Upper lobe of left lung (tissue), 6 donors: ENCODE measurements at regions not wholly inside any gene's neighbourhood (a gene's known extent, or its start where the extent isn't known, plus 50 kb on each side); places are given as distances from the start of the nearest gene placed in this dataset.

Experiments
- ATAC-seq, 2 donors: fragments of 200-7000 bp; cut with Tn5 transposase; one replicate each; pipeline ENCODE4 v1.9.1; 2022; ENCODE audit warnings: mild to moderate bottlenecking in 2 of 2, moderate library complexity in 2 of 2; ENCODE audit not compliant: low FRiP score in 2 of 2
- DNase-seq, 2 donors: peaks; one replicate each; pipeline ENCODE4 v3.0.0-alpha.2; 2019 to 2020
- H3K27ac ChIP-seq, 4 donors: fragments of 200-600 bp; sonication (generic); one replicate each; pipeline ENCODE4 v1.5.1; 2016 to 2019
- H3K27me3 ChIP-seq, 4 donors: fragments of 200-600 bp; sonication (generic); one replicate each; pipeline ENCODE4 v1.5.1; 2017 to 2019
- H3K36me3 ChIP-seq, 4 donors: fragments of 200-600 bp; sonication (generic); one replicate each; pipeline ENCODE4 v1.5.1; 2016 to 2019
- H3K4me1 ChIP-seq, 4 donors: fragments of 200-600 bp; sonication (generic); one replicate each; pipeline ENCODE4 v1.5.1; 2018 to 2019
- H3K4me3 ChIP-seq, 4 donors: fragments of 200-600 bp; sonication (generic); one replicate each; pipeline ENCODE4 v1.5.1; 2017 to 2019; ENCODE audit warnings: mild to moderate bottlenecking in 2 of 4, moderate library complexity in 1 of 4
- H3K9me3 ChIP-seq, 4 donors: fragments of 200-600 bp; sonication (generic); one replicate each; pipeline ENCODE4 v1.5.1; 2018 to 2019
- EP300 ChIP-seq, 4 donors: sonication (generic); formaldehyde crosslinking; IDR thresholded peaks; one replicate each; pipeline ENCODE4 v1.5.1; 2017; ENCODE audit warnings: antibody characterized with exemption in 4 of 4, control low read depth in 2 of 4
- POLR2A ChIP-seq, 4 donors: fragments of 450-650 bp; IDR thresholded peaks; one replicate each; pipeline ENCODE4 v1.5.1; 2016 to 2017; ENCODE audit warnings: antibody characterized with exemption in 4 of 4, mild to moderate bottlenecking in 2 of 4
- POLR2AphosphoS5 ChIP-seq, 2 donors: sonication (generic); formaldehyde crosslinking; IDR thresholded peaks; one replicate each; pipeline ENCODE4 v1.5.1; 2017; ENCODE audit warnings: antibody characterized with exemption in 2 of 2
- WGBS, 2 donors: methylation state at CpG; one replicate each; pipeline ENCODE4 v1.1.5; 2017 to 2018; 5-methylcytosine and 5-hydroxymethylcytosine counted together
- TF ChIP-seq, protein P1 (sequence below), 6 experiments: fragments of 450-650 bp in 4 of 6; fragments of 200-600 bp in 2 of 6; sonication (generic) in 2 of 6; IDR thresholded peaks; one replicate each; pipeline ENCODE4 v1.5.1; 2016 to 2019; ENCODE audit warnings: antibody characterized with exemption in 6 of 6
- donor health status: DM: no; HTN: no; CAD: no; lungs with moderate emphysema.
- donor health status: DM: no; HTN: yes; CAD: no; lungs with severe emphysema.

DNA sequence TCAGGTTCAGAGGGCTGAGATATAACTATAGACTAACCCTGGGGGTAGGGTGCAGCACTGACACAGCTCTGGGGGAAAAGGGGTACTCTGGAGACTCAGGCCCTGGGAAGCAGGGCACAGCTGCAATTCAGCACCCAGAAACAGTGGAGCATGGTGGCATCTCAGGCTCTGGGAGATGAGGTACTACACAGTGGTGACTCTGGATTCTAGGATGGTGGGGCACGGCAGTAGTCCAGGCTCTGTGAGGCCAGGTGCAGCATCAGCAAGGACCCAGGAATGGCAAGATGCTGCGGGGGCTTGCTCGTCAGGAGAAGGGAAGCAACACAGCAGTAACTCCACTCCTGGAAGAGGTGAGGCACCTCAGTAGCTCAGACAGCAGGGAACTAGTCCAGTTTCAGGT lies 271.5 kb upstream of the MOCS1 start:
- TF ChIP-seq POLR2AphosphoS5 (IDR thresholded peaks at IDR 0.05) (no peak), POLR2A (IDR thresholded peaks at IDR 0.05) (no peak), EP300 (IDR thresholded peaks at IDR 0.05) (no peak)
- TF ChIP-seq, protein P1, sequence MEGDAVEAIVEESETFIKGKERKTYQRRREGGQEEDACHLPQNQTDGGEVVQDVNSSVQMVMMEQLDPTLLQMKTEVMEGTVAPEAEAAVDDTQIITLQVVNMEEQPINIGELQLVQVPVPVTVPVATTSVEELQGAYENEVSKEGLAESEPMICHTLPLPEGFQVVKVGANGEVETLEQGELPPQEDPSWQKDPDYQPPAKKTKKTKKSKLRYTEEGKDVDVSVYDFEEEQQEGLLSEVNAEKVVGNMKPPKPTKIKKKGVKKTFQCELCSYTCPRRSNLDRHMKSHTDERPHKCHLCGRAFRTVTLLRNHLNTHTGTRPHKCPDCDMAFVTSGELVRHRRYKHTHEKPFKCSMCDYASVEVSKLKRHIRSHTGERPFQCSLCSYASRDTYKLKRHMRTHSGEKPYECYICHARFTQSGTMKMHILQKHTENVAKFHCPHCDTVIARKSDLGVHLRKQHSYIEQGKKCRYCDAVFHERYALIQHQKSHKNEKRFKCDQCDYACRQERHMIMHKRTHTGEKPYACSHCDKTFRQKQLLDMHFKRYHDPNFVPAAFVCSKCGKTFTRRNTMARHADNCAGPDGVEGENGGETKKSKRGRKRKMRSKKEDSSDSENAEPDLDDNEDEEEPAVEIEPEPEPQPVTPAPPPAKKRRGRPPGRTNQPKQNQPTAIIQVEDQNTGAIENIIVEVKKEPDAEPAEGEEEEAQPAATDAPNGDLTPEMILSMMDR (IDR thresholded peaks at IDR 0.05) = no peak
- Histone ChIP-seq H3K27me3 (no peaks in the 10 kb centered on the region), H3K9me3 (peaks cover 0 to 21% (median 8%) of the 10 kb centered on the region in 4 donors), H3K27ac (no peak overlapping the region), H3K4me3 (no peak overlapping the region), H3K4me1 (no peaks in the 10 kb centered on the region), H3K36me3 (no peaks in the 10 kb centered on the region)
- ATAC-seq (peak in 1 of 2 donors; percentile 51), DNase-seq (no peak)
- WGBS, 2 donors = 83 to 97% methylated on average over 3 of the region's 3 CpGs

DNA sequence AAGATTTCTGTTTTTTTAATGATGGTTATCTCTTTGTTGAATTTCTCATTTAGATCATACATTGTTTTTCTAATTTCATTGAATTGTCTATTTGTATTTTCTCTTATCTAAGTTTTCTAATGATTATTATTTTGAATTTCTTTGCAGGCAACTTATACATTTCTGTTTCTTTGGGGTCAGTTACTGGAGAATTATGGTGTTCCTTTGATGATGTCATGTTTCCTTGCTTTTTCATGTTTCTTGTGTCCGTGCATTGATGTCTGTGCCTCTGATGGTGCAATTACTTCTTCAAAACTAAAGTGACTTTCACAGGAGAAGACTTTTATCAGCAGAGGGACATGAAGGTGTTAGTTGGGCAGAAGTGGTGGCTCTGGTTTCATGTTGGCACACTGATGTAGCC lies 270.7 kb upstream of the MOCS1 start:
- no peak overlapping the region for H3K27ac ChIP-seq
- peaks cover 0 to 21% (median 8%) of the 10 kb centered on the region in 4 donors for H3K9me3 ChIP-seq
- H3K36me3 ChIP-seq = no peaks in the 10 kb centered on the region
- TF ChIP-seq POLR2AphosphoS5 (IDR thresholded peaks at IDR 0.05) (no peak), POLR2A (IDR thresholded peaks at IDR 0.05) (no peak), EP300 (IDR thresholded peaks at IDR 0.05) (no peak)
- TF ChIP-seq, protein P1 (IDR thresholded peaks at IDR 0.05) = no peak
- H3K4me3 ChIP-seq = no peak overlapping the region
- no peaks in the 10 kb centered on the region for H3K4me1 ChIP-seq
- H3K27me3 ChIP-seq = no peaks in the 10 kb centered on the region
- ATAC-seq = no peak
- no peak for DNase-seq
- WGBS, 2 donors = 74 to 100% methylated on average over 1 of the region's 1 CpG

DNA sequence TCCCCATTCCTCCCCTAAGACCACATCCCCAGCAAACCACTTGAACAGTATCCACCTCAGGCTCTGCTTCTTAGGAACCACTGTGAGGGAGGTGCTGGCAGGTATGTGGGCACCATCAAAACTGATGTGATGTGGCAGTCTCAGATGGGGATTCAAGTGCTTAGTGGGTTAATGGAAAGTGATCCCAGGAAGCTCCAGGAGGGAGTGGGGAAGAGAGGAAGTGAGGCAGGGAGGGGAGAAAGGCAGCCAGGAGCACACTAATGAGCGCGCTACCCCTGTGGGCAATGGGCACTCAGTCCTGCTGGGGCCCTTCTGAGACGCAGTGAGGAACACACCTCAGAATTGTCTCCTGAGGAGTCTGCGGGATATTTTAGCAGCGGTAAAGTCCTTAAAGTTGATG lies 263.1 kb upstream of the MOCS1 start:
- Histone ChIP-seq H3K4me3 (no peak overlapping the region), H3K4me1 (no peaks in the 10 kb centered on the region), H3K9me3 (no peaks in the 10 kb centered on the region), H3K27me3 (no peaks in the 10 kb centered on the region), H3K36me3 (no peaks in the 10 kb centered on the region), H3K27ac (no peak overlapping the region)
- no peak for TF ChIP-seq POLR2AphosphoS5 (IDR thresholded peaks at IDR 0.05)
- TF ChIP-seq POLR2A (IDR thresholded peaks at IDR 0.05) = no peak
- TF ChIP-seq, protein P1 (IDR thresholded peaks at IDR 0.05) = no peak
- TF ChIP-seq EP300 (IDR thresholded peaks at IDR 0.05) = no peak
- DNase-seq (no peak), ATAC-seq (no peak)
- WGBS, 2 donors = 90 to 95% methylated on average over 5 of the region's 5 CpGs

DNA sequence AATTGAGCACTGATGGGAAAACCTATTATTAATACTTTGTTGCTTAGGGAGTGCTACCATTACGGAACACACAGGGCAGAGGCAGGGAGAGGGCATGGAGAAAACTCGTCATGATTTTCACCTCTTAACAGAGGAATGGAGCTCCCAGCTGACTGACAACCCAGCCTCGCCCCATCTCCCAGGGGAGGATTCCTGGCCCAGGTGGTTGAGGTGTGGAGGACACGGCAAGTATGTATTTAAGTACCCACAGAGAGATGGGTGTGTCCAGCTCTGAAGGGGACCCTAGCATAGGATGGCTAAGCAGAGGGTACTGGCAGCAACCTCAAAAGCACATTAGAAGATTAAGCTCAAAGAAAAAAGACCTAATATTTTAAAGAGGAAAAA lies 261.9 kb upstream of the MOCS1 start:
- Histone ChIP-seq H3K9me3 (no peaks in the 10 kb centered on the region), H3K4me3 (no peak overlapping the region), H3K27me3 (no peaks in the 10 kb centered on the region), H3K4me1 (no peaks in the 10 kb centered on the region), H3K36me3 (no peaks in the 10 kb centered on the region), H3K27ac (no peak overlapping the region)
- TF ChIP-seq POLR2AphosphoS5 (IDR thresholded peaks at IDR 0.05) (no peak), POLR2A (IDR thresholded peaks at IDR 0.05) (no peak), EP300 (IDR thresholded peaks at IDR 0.05) (no peak)
- TF ChIP-seq, protein P1 (IDR thresholded peaks at IDR 0.05) = no peak
- WGBS, 2 donors = 60 to 73% methylated on average over 4 of the region's 4 CpGs
- DNase-seq (no peak), ATAC-seq (peak in 1 of 2 donors; percentile 47)

DNA sequence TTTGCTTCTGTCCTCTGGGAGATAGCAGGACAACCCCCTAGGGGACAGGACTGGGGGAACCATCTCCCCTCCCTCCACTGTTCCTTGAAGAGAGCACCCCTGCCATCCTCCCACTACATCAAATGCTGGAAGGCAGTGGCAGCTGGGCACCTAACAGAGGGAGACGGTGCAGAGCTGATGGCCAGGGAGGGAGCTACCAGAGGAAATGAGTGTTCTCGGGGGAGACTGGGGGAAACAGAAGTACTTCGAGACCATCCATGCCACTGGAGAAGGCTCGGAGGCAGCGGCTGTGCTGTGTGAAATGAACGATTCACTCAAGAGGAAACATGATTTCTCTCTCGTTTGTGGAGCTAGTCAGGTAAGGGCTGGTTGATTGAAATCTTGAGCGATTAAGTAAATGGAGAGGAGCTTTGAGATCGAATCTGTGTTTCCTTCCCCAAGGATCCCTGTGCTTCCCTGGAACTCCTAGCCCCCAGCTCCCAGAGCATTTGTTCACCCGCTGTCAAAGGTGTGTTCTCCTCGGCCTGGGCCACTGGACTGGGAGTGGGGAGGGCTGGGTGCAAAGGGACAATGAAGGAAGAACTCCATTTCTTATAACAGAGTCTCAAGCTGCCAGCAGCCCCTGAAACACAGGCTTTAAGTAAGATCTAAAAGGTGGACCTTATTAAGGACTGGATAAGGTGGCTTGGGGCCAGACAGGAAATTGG lies 261.3 kb upstream of the MOCS1 start:
- H3K9me3 ChIP-seq = no peaks in the 10 kb centered on the region
- no peaks in the 10 kb centered on the region for H3K36me3 ChIP-seq
- H3K27ac ChIP-seq = no peak overlapping the region
- peak in 1 of 2 donors; percentile 15 for ATAC-seq
- 85% methylated on average over 11 of the region's 11 CpGs for WGBS, 2 donors
- no peak overlapping the region for H3K4me3 ChIP-seq
- H3K4me1 ChIP-seq = no peaks in the 10 kb centered on the region
- no peak for DNase-seq
- no peaks in the 10 kb centered on the region for H3K27me3 ChIP-seq
- TF ChIP-seq, protein P1 (IDR thresholded peaks at IDR 0.05) = no peak
- TF ChIP-seq POLR2A (IDR thresholded peaks at IDR 0.05) (no peak), POLR2AphosphoS5 (IDR thresholded peaks at IDR 0.05) (no peak), EP300 (IDR thresholded peaks at IDR 0.05) (no peak)
